K562 (cell line): ENCODE measurements at regions not wholly inside any gene's neighbourhood (a gene's known extent, or its start where the extent isn't known, plus 50 kb on each side); places are given as distances from the start of the nearest gene placed in this dataset.

ENCODE experiments used
- ATAC-seq: fragments of 200-7000 bp; cut with Tn5 transposase; 3 replicates; pipeline ENCODE4 v1.9.1; 2020; ENCODE audit warnings: moderate library complexity
- BruUV-seq: library from RNA; stranded (reverse); fragments of 400-500 nt; replicated peaks from 2 replicates; lab custom pipeline; 2021; lab: Mats Ljungman, UMichigan
- CTCF ChIA-PET: fragments of 300-600 bp; formaldehyde crosslinking; extraction: SDS; loops from one replicate; lab custom pipeline; 2021; ENCODE audit warnings: low intra/inter-chr PET ratio; lab: Yijun Ruan, JAX
- POLR2A ChIA-PET: fragments of 300-600, 350-650 bp; sonication (Branson Sonifier 250); formaldehyde crosslinking; extraction: SDS; loops from one replicate; lab custom pipeline; 2021; ENCODE audit warnings: antibody characterized with exemption, inconsistent platforms; lab: Yijun Ruan, JAX
- DNase-seq, 4 experiments: peaks; one replicate each; pipeline versions ENCODE4 v3.0.0 to v3.0.0-alpha.2; 2011 to 2018; ENCODE audit warnings: low spot score in 3 of 4, mixed read lengths in 3 of 4; ENCODE audit errors: extremely low read depth in 1 of 4
- FAIRE-seq: peaks from 2 replicates; lab custom pipeline; 2011; peaks lifted over from hg19 to GRCh38; lab: Jason Lieb, UNC
- H2AFZ ChIP-seq: 2 replicates; pipeline ENCODE4 v1.6.0; 2011; ENCODE audit warnings: low read depth, low read length, control low read depth, inconsistent platforms
- H3K27ac ChIP-seq: fragments of 200-600 bp; 3 replicates; pipeline ENCODE4 v1.8.0; 2011; ENCODE audit warnings: low read depth, mild to moderate bottlenecking, control low read depth, inconsistent platforms, low read length, moderate library complexity, mixed read lengths; ENCODE audit errors: extremely low read depth
- H3K27me3 ChIP-seq, 2 experiments: fragments of 300-600 bp in 1 of 2; 2 replicates in 1 of 2; 3 replicates in 1 of 2; pipeline versions ENCODE4 v1.6.0 to v1.8.0; 2011; ENCODE audit warnings: inconsistent platforms in 2 of 2, low read length in 2 of 2, mild to moderate bottlenecking in 1 of 2, mixed read lengths in 1 of 2, moderate library complexity in 1 of 2; ENCODE audit not compliant: control insufficient read depth in 2 of 2, insufficient read depth in 2 of 2
- H3K36me3 ChIP-seq: fragments of 300-600 bp; 3 replicates; pipeline ENCODE4 v1.8.0; 2011; ENCODE audit warnings: mild to moderate bottlenecking, low read length, inconsistent platforms; ENCODE audit not compliant: control insufficient read depth, insufficient read depth
- H3K4me1 ChIP-seq, 2 experiments: fragments of 200-600 bp in 1 of 2; replicated peaks in 1 of 2; 2 replicates in 1 of 2; 3 replicates in 1 of 2; pipeline versions ENCODE4 v1.5.1 to v1.8.0; 2011; ENCODE audit warnings: inconsistent platforms in 2 of 2, low read length in 2 of 2, mild to moderate bottlenecking in 1 of 2, mixed read lengths in 1 of 2, moderate library complexity in 1 of 2; ENCODE audit not compliant: control insufficient read depth in 2 of 2, insufficient read depth in 2 of 2
- H3K4me2 ChIP-seq: 2 replicates; pipeline ENCODE4 v1.6.1; 2011; ENCODE audit warnings: low read length, control low read depth, inconsistent platforms, mixed read lengths; ENCODE audit not compliant: insufficient read depth
- H3K4me3 ChIP-seq: fragments of 200-600 bp; sonication (generic), shearing (Covaris generic); 2 replicates; pipeline ENCODE4 v1.5.1; 2016; ENCODE audit warnings: control low read depth, inconsistent platforms
- H3K79me2 ChIP-seq: fragments of 200-600 bp; 3 replicates; pipeline ENCODE4 v1.8.0; 2011; ENCODE audit warnings: low read length, inconsistent platforms; ENCODE audit not compliant: control insufficient read depth, insufficient read depth
- H3K9ac ChIP-seq, 2 experiments: 2 replicates each; pipeline versions ENCODE4 v1.6.0 to v1.6.1; 2011; ENCODE audit warnings: low read depth in 2 of 2, low read length in 2 of 2, control low read depth in 1 of 2, inconsistent platforms in 1 of 2, mild to moderate bottlenecking in 1 of 2, mixed read lengths in 1 of 2; ENCODE audit not compliant: insufficient read depth in 1 of 2
- H3K9me1 ChIP-seq: one replicate; pipeline ENCODE4 v1.6.0; 2011; ENCODE audit warnings: inconsistent platforms, mild to moderate bottlenecking, low read length, moderate library complexity; ENCODE audit not compliant: control insufficient read depth, insufficient read depth
- H3K9me3 ChIP-seq: replicated peaks from 2 replicates; pipeline ENCODE4 v1.5.1; 2011; ENCODE audit warnings: low read depth, low read length, inconsistent platforms; ENCODE audit not compliant: control insufficient read depth, insufficient read depth
- H4K20me1 ChIP-seq: replicated peaks from 2 replicates; pipeline ENCODE4 v1.6.1; 2011; ENCODE audit warnings: low read length, inconsistent platforms, mixed read lengths; ENCODE audit not compliant: control insufficient read depth, insufficient read depth
- KLF13 ChIP-seq: fragments of 450-650 bp; IDR thresholded peaks from 2 replicates; pipeline ENCODE4 v1.6.1; 2016; ENCODE audit warnings: missing genetic modification characterization, low read depth, mild to moderate bottlenecking, missing compliant biosample characterization, moderate library complexity, borderline replicate concordance
- MTF1 ChIP-seq: fragments of 250-450 bp; sonication (Bioruptor Pico); IDR thresholded peaks from 2 replicates; pipeline ENCODE4 v1.9.0; 2021; ENCODE audit warnings: moderate library complexity, mild to moderate bottlenecking, inconsistent platforms, borderline replicate concordance
- NFATC3 ChIP-seq: fragments of 450-650 bp; IDR thresholded peaks from 2 replicates; pipeline ENCODE4 v1.6.1; 2017; ENCODE audit warnings: mild to moderate bottlenecking
- NR2C1 ChIP-seq, 2 experiments: fragments of 450-650 bp; IDR thresholded peaks; 2 replicates each; pipeline ENCODE4 v1.6.1; 2017; ENCODE audit warnings: mild to moderate bottlenecking in 2 of 2, antibody characterized with exemption in 1 of 2, inconsistent platforms in 1 of 2, missing compliant biosample characterization in 1 of 2, missing genetic modification characterization in 1 of 2
- PHF21A ChIP-seq: fragments of 450-650 bp; IDR thresholded peaks from 2 replicates; pipeline ENCODE4 v1.6.1; 2017; ENCODE audit warnings: low read depth, borderline replicate concordance
- SP2 ChIP-seq: IDR thresholded peaks from 2 replicates; pipeline ENCODE4 v1.6.1; 2011; ENCODE audit warnings: mild to moderate bottlenecking, low read depth, low read length, moderate library complexity; ENCODE audit not compliant: poor library complexity, severe bottlenecking; ENCODE audit errors: extremely low read depth
- SRSF1 ChIP-seq: fragments of 200-400 bp; formaldehyde crosslinking; IDR thresholded peaks from 2 replicates; pipeline ENCODE4 v1.6.1; 2017; ENCODE audit warnings: mild to moderate bottlenecking, low read depth, low read length, moderate library complexity
- ZNF140 ChIP-seq: fragments of 250-450 bp; sonication (Bioruptor Pico); IDR thresholded peaks from 2 replicates; pipeline ENCODE4 v1.8.0; 2021; ENCODE audit warnings: moderate library complexity, mild to moderate bottlenecking, inconsistent platforms
- ZNF311 ChIP-seq: fragments of 250-450 bp; sonication (Bioruptor Pico); IDR thresholded peaks from 2 replicates; pipeline ENCODE4 v1.4.0; 2020; ENCODE audit warnings: mild to moderate bottlenecking, moderate library complexity
- whole genome bisulfite sequencing: fragments of 100-300 bp; shearing (Covaris generic); methylation state at CpG from one replicate; pipeline ENCODE4 v1.1.6; 2016; ENCODE audit warnings: low coverage, mixed read lengths; ENCODE audit not compliant: insufficient coverage; ENCODE audit errors: missing lambda C conversion rate; 5-methylcytosine and 5-hydroxymethylcytosine counted together
- in situ Hi-C: fragments of 300-500 bp; cut with MboI; formaldehyde crosslinking; loops from 4 replicates; pipeline ENCODE4 v1.15.0; 2018; ENCODE audit warnings: inconsistent platforms, mixed read lengths
- intact Hi-C: fragments of 100-400 bp; cut with micrococcal nuclease; formaldehyde crosslinking; loops from 2 replicates; pipeline ENCODE4 v1.14.2; 2022
- TF ChIP-seq, protein P1 (sequence below): fragments of 250-450 bp; sonication (Bioruptor Pico); IDR thresholded peaks from 2 replicates; pipeline ENCODE4 v1.8.0; 2022; ENCODE audit warnings: moderate library complexity, mild to moderate bottlenecking, inconsistent platforms
- TF ChIP-seq, protein P2 (sequence below): sonication (generic); IDR thresholded peaks from 2 replicates; pipeline ENCODE4 v1.6.1; 2016

DNA sequence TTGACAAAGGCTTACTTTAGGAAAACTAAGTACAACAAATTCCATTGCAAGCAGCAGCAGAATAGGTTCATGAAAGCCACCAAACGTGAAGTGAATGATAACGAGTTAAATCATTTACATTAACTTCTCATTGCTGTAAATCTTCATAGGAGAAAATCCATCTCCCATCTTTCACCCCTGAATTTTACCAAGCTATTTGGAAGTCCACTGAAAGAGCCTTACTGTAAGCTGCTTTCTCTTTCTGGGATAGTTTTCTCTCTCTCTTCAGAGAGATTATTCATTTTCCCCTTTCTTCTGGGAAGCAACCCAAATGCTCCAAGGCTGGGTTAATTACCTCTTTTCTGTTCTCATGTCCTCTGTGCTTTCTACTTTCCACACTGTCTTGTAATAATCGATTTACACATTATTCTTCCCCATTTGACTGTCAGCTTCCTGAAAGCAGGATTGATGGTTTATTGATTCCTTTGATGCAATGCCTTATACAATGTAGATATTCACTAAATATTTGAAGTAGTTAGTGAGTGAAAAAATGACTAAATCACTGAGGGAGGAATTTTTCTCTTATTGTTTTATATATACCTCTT, 914.3 kb upstream of the ARPP21 start:
- ChIA-PET CTCF (no interaction called here), POLR2A (interaction anchor here (0.7 kb wide), 1 partner anchor 9 kb away, joined by 4 read pairs; no protein-coding TSS in a partner anchor)
- Histone ChIP-seq H3K27me3 (no peaks in the 10 kb centered on the region), H3K36me3 (no peaks in the 10 kb centered on the region), H3K4me2 (no peak overlapping the region), H3K4me3 (no peak overlapping the region), H3K27ac (no peak overlapping the region), H3K4me1 (no peaks in the 10 kb centered on the region), H3K9ac (no peak overlapping the region), H4K20me1 (no peaks in the 10 kb centered on the region), H3K9me1 (no peaks in the 10 kb centered on the region), H3K9me3 (no peaks in the 10 kb centered on the region), H3K79me2 (no peaks in the 10 kb centered on the region), H2AFZ (no peak overlapping the region)
- no TSS peak for BruUV-seq
- ATAC-seq (no peak), FAIRE-seq (no peak), DNase-seq (no peak)
- intact Hi-C loops (no loop called here), in situ Hi-C loops (no loop called here)
- TF ChIP-seq ZNF140 (CRISPR knock-in tag) (no peak), SRSF1 (no peak), PHF21A (no peak), NFATC3 (no peak), ZNF311 (no peak), NR2C1 (IDR thresholded peaks at IDR 0.05) (no peak), NR2C1 (tag; IDR thresholded peaks at IDR 0.05) (no peak)
- WGBS, result 4% methylated on average over 3 of the region's 3 CpGs

DNA sequence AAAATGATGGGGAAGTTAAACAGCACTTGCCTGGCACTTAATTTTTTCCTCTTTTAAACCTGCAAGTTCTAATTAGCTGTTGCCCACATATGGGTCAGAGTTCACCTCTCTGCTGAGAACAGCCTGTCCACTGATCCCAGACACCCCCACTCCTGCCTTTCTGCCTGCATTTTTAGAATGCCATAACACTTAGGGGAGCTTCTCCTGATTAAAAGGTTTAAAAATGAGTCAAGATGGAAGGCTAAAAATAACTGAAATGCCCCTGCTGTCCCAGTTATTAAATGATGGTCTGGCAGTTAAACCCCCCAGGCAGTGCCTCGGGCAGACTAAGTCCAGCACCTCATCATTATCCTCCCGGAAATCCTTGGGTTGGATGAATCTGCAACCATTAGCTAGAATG, 913.6 kb upstream of the ARPP21 start:
- no peak for DNase-seq
- ChIA-PET CTCF (no interaction called here), POLR2A (no interaction called here)
- ATAC-seq, result no peak
- no TSS peak for BruUV-seq
- no peak overlapping the region for H2AFZ ChIP-seq
- no peak overlapping the region for H3K4me2 ChIP-seq
- FAIRE-seq, result no peak
- H4K20me1 ChIP-seq, result no peaks in the 10 kb centered on the region
- H3K9ac ChIP-seq, result no peak overlapping the region
- H3K4me1 ChIP-seq, result no peaks in the 10 kb centered on the region
- H3K4me3 ChIP-seq, result no peak overlapping the region
- WGBS, result 0% methylated on average over 2 of the region's 2 CpGs
- no peaks in the 10 kb centered on the region for H3K9me3 ChIP-seq
- H3K79me2 ChIP-seq, result no peaks in the 10 kb centered on the region
- intact Hi-C loops, result no loop called here
- no peak overlapping the region for H3K27ac ChIP-seq
- H3K27me3 ChIP-seq, result no peaks in the 10 kb centered on the region
- H3K36me3 ChIP-seq, result no peaks in the 10 kb centered on the region
- in situ Hi-C loops, result no loop called here
- no peaks in the 10 kb centered on the region for H3K9me1 ChIP-seq
- TF ChIP-seq, protein P1, sequence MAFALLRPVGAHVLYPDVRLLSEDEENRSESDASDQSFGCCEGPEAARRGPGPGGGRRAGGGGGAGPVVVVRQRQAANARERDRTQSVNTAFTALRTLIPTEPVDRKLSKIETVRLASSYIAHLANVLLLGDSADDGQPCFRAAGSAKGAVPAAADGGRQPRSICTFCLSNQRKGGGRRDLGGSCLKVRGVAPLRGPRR, result no peak
- TF ChIP-seq SP2 (no peak), KLF13 (tag) (no peak), MTF1 (CRISPR knock-in tag) (no peak)
- TF ChIP-seq, protein P2, sequence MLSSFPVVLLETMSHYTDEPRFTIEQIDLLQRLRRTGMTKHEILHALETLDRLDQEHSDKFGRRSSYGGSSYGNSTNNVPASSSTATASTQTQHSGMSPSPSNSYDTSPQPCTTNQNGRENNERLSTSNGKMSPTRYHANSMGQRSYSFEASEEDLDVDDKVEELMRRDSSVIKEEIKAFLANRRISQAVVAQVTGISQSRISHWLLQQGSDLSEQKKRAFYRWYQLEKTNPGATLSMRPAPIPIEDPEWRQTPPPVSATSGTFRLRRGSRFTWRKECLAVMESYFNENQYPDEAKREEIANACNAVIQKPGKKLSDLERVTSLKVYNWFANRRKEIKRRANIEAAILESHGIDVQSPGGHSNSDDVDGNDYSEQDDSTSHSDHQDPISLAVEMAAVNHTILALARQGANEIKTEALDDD, result no peak
